ENCODE measurements at regions not wholly inside any gene's neighbourhood (a gene's known extent, or its start where the extent isn't known, plus 50 kb on each side); places are given as distances from the start of the nearest gene placed in this dataset.
"Not testable (repeated sequence)": the region's sequence is repeated elsewhere in the genome, so short reads cannot be mapped to it uniquely, and the experiment has no call there.

GRCh38 chr5:15003511-15003920 lies 131.9 kb upstream of the ANKH start:
- peak; percentile 63 to 75 for DNase-seq

GRCh38 chr5:15002791-15003190 lies 131.2 kb upstream of the ANKH start:
- no peak for DNase-seq
- no peak for TF ChIP-seq POLR2A (IDR thresholded peaks at IDR 0.05; ENCODE audit: low read length)
- no peak for TF ChIP-seq GATA1 (IDR thresholded peaks at IDR 0.05; ENCODE audit: low read depth, low read length)

More at GRCh38 chr5:15003511-15003920, 131.9 kb upstream of the ANKH start:
- TF ChIP-seq GATA1 (IDR thresholded peaks at IDR 0.05; ENCODE audit: low read depth, low read length) = no peak
- no peak for TF ChIP-seq POLR2A (IDR thresholded peaks at IDR 0.05; ENCODE audit: low read length)

GRCh38 chr5:15002173-15002572 lies 130.6 kb upstream of the ANKH start:
- no peak for DNase-seq
- no peak for TF ChIP-seq POLR2A (IDR thresholded peaks at IDR 0.05; ENCODE audit: low read length)
- no peak for TF ChIP-seq GATA1 (IDR thresholded peaks at IDR 0.05; ENCODE audit: low read depth, low read length)

- no peak for TF ChIP-seq GATA1 (IDR thresholded peaks at IDR 0.05; ENCODE audit: low read depth, low read length)
- TF ChIP-seq POLR2A (IDR thresholded peaks at IDR 0.05; ENCODE audit: low read length) = no peak
- no peak for DNase-seq
Observed at GRCh38 chr5:15001517-15001916, 129.9 kb upstream of the ANKH start.

- DNase-seq = no peak
- TF ChIP-seq GATA1 (IDR thresholded peaks at IDR 0.05; ENCODE audit: low read depth, low read length) = no peak
Observed at GRCh38 chr5:14998491-14998890, 126.9 kb upstream of the ANKH start.

- TF ChIP-seq GATA1 (IDR thresholded peaks at IDR 0.05; ENCODE audit: low read depth, low read length) (no peak), POLR2A (IDR thresholded peaks at IDR 0.05; ENCODE audit: low read length) (no peak)
- no peak for DNase-seq
Observed at GRCh38 chr5:14996997-14997396, 125.4 kb upstream of the ANKH start.

- TF ChIP-seq POLR2A (IDR thresholded peaks at IDR 0.05; ENCODE audit: low read length) (no peak), GATA1 (IDR thresholded peaks at IDR 0.05; ENCODE audit: low read depth, low read length) (no peak)
- no peak for DNase-seq
Observed at GRCh38 chr5:14995229-14995628, 123.7 kb upstream of the ANKH start.

- not testable (repeated sequence) for DNase-seq
Observed at GRCh38 chr5:14993459-14994133, 122.0 kb upstream of the ANKH start.

GRCh38 chr5:14992751-14993458 lies 121.3 kb upstream of the ANKH start:
- DNase-seq = not testable (repeated sequence)

- no peak for DNase-seq
- TF ChIP-seq POLR2A (IDR thresholded peaks at IDR 0.05; ENCODE audit: low read length) (no peak), GATA1 (IDR thresholded peaks at IDR 0.05; ENCODE audit: low read depth, low read length) (no peak)
Observed at GRCh38 chr5:14988223-14988622, 116.6 kb upstream of the ANKH start.

- TF ChIP-seq GATA1 (IDR thresholded peaks at IDR 0.05; ENCODE audit: low read depth, low read length) (no peak), POLR2A (IDR thresholded peaks at IDR 0.05; ENCODE audit: low read length) (no peak)
- DNase-seq = no peak
Observed at GRCh38 chr5:14986413-14986812, 114.8 kb upstream of the ANKH start.

- no peak for DNase-seq
- TF ChIP-seq POLR2A (IDR thresholded peaks at IDR 0.05; ENCODE audit: low read length) (no peak), GATA1 (IDR thresholded peaks at IDR 0.05; ENCODE audit: low read depth, low read length) (no peak)
Observed at GRCh38 chr5:14983666-14984441, 112.3 kb upstream of the ANKH start.

GRCh38 chr5:14980698-14981097 lies 109.1 kb upstream of the ANKH start:
- TF ChIP-seq GATA1 (IDR thresholded peaks at IDR 0.05; ENCODE audit: low read depth, low read length) (no peak), POLR2A (IDR thresholded peaks at IDR 0.05; ENCODE audit: low read length) (no peak)
- no peak for DNase-seq

- no peak for DNase-seq
- TF ChIP-seq POLR2A (IDR thresholded peaks at IDR 0.05; ENCODE audit: low read length) (no peak), GATA1 (IDR thresholded peaks at IDR 0.05; ENCODE audit: low read depth, low read length) (no peak)
Observed at GRCh38 chr5:14977058-14977685, 105.6 kb upstream of the ANKH start.
